SK-N-SH treated with all-trans-retinoic acid at 6 μM for 48 hours (cell line): ENCODE measurements at regions not wholly inside any gene's neighbourhood (a gene's known extent, or its start where the extent isn't known, plus 50 kb on each side); places are given as distances from the start of the nearest gene placed in this dataset.

Experiments used
- ATAC-seq: fragments of 200-7000 bp; cut with Tn5 transposase; 3 replicates; pipeline ENCODE4 v1.9.1; 2020; ENCODE audit warnings: mild to moderate bottlenecking, moderate library complexity
- ARNTL ChIP-seq: fragments of 450-650 bp; formaldehyde crosslinking; IDR thresholded peaks from 2 replicates; pipeline ENCODE4 v1.5.0; 2020; ENCODE audit warnings: low read depth, mild to moderate bottlenecking, moderate library complexity, borderline replicate concordance
- CSDC2 ChIP-seq: fragments of 250-450 bp; sonication (Bioruptor Pico); IDR thresholded peaks from 2 replicates; pipeline ENCODE4 v1.5.0; 2020; ENCODE audit warnings: mild to moderate bottlenecking, moderate library complexity
- GLIS3 ChIP-seq: fragments of 250-450 bp; sonication (Bioruptor Pico); IDR thresholded peaks from 2 replicates; pipeline ENCODE4 v1.5.0; 2020; ENCODE audit warnings: mild to moderate bottlenecking, moderate library complexity
- ISL1 ChIP-seq: fragments of 250-450 bp; sonication (Bioruptor Pico); IDR thresholded peaks from 2 replicates; pipeline ENCODE4 v2.1.2; 2022; ENCODE audit warnings: mild to moderate bottlenecking, moderate library complexity
- OSR1 ChIP-seq: fragments of 250-450 bp; sonication (Bioruptor Pico); IDR thresholded peaks from 2 replicates; pipeline ENCODE4 v1.8.0; 2022; ENCODE audit warnings: moderate library complexity, mild to moderate bottlenecking, inconsistent platforms
- PPARA ChIP-seq: fragments of 250-450 bp; sonication (Bioruptor Pico); IDR thresholded peaks from 2 replicates; pipeline ENCODE4 v1.5.0; 2020; ENCODE audit warnings: mild to moderate bottlenecking, borderline replicate concordance
- RARB ChIP-seq: fragments of 250-450 bp; sonication (Bioruptor Pico); IDR thresholded peaks from 2 replicates; pipeline ENCODE4 v1.8.0; 2021; ENCODE audit warnings: mild to moderate bottlenecking, moderate library complexity
- SNAI2 ChIP-seq: fragments of 250-450 bp; sonication (Bioruptor Pico); IDR thresholded peaks from 2 replicates; pipeline ENCODE4 v1.5.0; 2020; ENCODE audit warnings: mild to moderate bottlenecking, moderate library complexity
- TOX ChIP-seq: fragments of 250-450 bp; sonication (Bioruptor Pico); IDR thresholded peaks from 2 replicates; pipeline ENCODE4 v1.8.0; 2021; ENCODE audit warnings: mild to moderate bottlenecking, moderate library complexity, borderline replicate concordance
- ZFP3 ChIP-seq: fragments of 250-450 bp; sonication (Bioruptor Pico); IDR thresholded peaks from 2 replicates; pipeline ENCODE4 v1.5.0; 2020; ENCODE audit warnings: mild to moderate bottlenecking, moderate library complexity
- ZFP30 ChIP-seq: fragments of 450-650 bp; formaldehyde crosslinking; IDR thresholded peaks from 2 replicates; pipeline ENCODE4 v1.5.0; 2022; ENCODE audit warnings: mild to moderate bottlenecking, moderate library complexity
- ZNF565 ChIP-seq: fragments of 450-650 bp; formaldehyde crosslinking; conservative IDR thresholded peaks from 2 replicates; pipeline ENCODE4 v1.5.0; 2020; ENCODE audit warnings: low read depth, mild to moderate bottlenecking, moderate library complexity
- ZNF70 ChIP-seq: fragments of 450-650 bp; formaldehyde crosslinking; IDR thresholded peaks from 2 replicates; pipeline ENCODE4 v1.5.0; 2020; ENCODE audit warnings: mild to moderate bottlenecking, moderate library complexity
- ZNF8 ChIP-seq: fragments of 450-650 bp; formaldehyde crosslinking; IDR thresholded peaks from 2 replicates; pipeline ENCODE4 v1.5.0; 2020; ENCODE audit warnings: mild to moderate bottlenecking, moderate library complexity
- TF ChIP-seq, protein P1 (sequence below): fragments of 250-450 bp; sonication (Bioruptor Pico); IDR thresholded peaks from 2 replicates; pipeline ENCODE4 v1.8.0; 2021; ENCODE audit warnings: low read depth, mild to moderate bottlenecking, moderate library complexity, borderline replicate concordance
- TF ChIP-seq, protein P2 (sequence below): fragments of 250-450 bp; sonication (Bioruptor Pico); IDR thresholded peaks from 2 replicates; pipeline ENCODE4 v1.5.0; 2020; ENCODE audit warnings: mild to moderate bottlenecking, moderate library complexity
- TF ChIP-seq, protein P3 (sequence below): fragments of 250-450 bp; sonication (Bioruptor Pico); IDR thresholded peaks from 2 replicates; pipeline ENCODE4 v1.5.1; 2021; ENCODE audit warnings: mild to moderate bottlenecking, moderate library complexity
- TF ChIP-seq, protein P4 (sequence below): fragments of 250-450 bp; sonication (Bioruptor Pico); IDR thresholded peaks from 2 replicates; pipeline ENCODE4 v1.5.1; 2020; ENCODE audit warnings: low read depth, mild to moderate bottlenecking, moderate library complexity
- TF ChIP-seq, protein P5 (sequence below): fragments of 250-450 bp; sonication (Bioruptor Pico); IDR thresholded peaks from 2 replicates; pipeline ENCODE4 v1.8.0; 2020; ENCODE audit warnings: mild to moderate bottlenecking, moderate library complexity, borderline replicate concordance

DNA sequence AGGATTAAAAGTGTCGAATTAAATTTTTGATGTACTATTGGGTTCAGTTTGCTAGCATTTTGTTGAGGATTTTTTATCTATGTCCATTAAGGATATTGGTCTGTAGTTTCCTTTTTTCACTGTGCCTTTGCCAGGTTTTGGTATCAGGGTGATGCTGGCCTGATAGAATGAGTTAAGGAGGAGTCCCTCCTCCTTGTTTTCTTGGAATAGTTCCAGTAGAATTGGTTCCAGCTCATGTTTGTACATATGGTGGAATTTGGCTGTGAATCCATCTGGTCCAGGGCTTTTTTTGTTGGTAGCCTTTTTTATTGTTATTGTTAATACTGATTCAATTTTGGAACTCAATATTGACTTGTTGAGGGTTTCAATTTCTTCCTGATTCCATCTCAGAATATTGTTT lies 141.8 kb downstream of the SIM1 start:
- no peak for ATAC-seq
- TF ChIP-seq TOX (CRISPR knock-in tag) (no peak), OSR1 (CRISPR knock-in tag) (no peak), GLIS3 (CRISPR knock-in tag) (no peak), ZFP30 (CRISPR knock-in tag) (no peak), ZNF70 (no peak), ARNTL (CRISPR knock-in tag) (no peak), RARB (CRISPR knock-in tag) (no peak)
- TF ChIP-seq, protein P1, sequence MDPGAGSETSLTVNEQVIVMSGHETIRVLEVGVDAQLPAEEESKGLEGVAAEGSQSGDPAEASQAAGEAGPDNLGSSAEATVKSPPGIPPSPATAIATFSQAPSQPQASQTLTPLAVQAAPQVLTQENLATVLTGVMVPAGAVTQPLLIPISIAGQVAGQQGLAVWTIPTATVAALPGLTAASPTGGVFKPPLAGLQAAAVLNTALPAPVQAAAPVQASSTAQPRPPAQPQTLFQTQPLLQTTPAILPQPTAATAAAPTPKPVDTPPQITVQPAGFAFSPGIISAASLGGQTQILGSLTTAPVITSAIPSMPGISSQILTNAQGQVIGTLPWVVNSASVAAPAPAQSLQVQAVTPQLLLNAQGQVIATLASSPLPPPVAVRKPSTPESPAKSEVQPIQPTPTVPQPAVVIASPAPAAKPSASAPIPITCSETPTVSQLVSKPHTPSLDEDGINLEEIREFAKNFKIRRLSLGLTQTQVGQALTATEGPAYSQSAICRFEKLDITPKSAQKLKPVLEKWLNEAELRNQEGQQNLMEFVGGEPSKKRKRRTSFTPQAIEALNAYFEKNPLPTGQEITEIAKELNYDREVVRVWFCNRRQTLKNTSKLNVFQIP, result no peak
- TF ChIP-seq, protein P2, sequence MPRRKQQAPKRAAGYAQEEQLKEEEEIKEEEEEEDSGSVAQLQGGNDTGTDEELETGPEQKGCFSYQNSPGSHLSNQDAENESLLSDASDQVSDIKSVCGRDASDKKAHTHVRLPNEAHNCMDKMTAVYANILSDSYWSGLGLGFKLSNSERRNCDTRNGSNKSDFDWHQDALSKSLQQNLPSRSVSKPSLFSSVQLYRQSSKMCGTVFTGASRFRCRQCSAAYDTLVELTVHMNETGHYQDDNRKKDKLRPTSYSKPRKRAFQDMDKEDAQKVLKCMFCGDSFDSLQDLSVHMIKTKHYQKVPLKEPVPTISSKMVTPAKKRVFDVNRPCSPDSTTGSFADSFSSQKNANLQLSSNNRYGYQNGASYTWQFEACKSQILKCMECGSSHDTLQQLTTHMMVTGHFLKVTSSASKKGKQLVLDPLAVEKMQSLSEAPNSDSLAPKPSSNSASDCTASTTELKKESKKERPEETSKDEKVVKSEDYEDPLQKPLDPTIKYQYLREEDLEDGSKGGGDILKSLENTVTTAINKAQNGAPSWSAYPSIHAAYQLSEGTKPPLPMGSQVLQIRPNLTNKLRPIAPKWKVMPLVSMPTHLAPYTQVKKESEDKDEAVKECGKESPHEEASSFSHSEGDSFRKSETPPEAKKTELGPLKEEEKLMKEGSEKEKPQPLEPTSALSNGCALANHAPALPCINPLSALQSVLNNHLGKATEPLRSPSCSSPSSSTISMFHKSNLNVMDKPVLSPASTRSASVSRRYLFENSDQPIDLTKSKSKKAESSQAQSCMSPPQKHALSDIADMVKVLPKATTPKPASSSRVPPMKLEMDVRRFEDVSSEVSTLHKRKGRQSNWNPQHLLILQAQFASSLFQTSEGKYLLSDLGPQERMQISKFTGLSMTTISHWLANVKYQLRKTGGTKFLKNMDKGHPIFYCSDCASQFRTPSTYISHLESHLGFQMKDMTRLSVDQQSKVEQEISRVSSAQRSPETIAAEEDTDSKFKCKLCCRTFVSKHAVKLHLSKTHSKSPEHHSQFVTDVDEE (CRISPR knock-in tag), result no peak
- TF ChIP-seq, protein P3, sequence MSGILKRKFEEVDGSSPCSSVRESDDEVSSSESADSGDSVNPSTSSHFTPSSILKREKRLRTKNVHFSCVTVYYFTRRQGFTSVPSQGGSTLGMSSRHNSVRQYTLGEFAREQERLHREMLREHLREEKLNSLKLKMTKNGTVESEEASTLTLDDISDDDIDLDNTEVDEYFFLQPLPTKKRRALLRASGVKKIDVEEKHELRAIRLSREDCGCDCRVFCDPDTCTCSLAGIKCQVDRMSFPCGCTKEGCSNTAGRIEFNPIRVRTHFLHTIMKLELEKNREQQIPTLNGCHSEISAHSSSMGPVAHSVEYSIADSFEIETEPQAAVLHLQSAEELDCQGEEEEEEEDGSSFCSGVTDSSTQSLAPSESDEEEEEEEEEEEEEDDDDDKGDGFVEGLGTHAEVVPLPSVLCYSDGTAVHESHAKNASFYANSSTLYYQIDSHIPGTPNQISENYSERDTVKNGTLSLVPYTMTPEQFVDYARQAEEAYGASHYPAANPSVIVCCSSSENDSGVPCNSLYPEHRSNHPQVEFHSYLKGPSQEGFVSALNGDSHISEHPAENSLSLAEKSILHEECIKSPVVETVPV, result no peak
- TF ChIP-seq, all 23 proteins: peak for 0

DNA sequence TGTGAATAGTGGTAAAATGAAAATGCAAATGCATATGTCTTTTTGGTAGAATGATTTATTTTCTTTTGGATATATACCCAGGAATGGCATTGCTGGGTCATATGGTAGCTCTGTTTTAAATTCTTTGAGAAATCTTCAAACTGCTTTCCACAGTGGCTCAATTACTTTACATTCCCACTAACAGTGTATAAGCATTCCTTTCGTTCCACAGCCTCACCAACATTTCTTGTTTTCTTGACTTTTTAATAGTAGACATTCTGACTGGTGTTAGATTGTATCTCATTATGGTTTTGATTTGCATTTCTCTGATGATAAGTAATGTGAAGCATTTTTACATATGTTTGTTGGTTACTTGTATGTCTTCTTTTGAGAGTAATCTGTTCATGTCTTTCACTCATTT lies 144.0 kb downstream of the SIM1 start:
- no peak for TF ChIP-seq OSR1 (CRISPR knock-in tag)
- TF ChIP-seq ZFP30 (CRISPR knock-in tag), result no peak
- TF ChIP-seq, protein P4, sequence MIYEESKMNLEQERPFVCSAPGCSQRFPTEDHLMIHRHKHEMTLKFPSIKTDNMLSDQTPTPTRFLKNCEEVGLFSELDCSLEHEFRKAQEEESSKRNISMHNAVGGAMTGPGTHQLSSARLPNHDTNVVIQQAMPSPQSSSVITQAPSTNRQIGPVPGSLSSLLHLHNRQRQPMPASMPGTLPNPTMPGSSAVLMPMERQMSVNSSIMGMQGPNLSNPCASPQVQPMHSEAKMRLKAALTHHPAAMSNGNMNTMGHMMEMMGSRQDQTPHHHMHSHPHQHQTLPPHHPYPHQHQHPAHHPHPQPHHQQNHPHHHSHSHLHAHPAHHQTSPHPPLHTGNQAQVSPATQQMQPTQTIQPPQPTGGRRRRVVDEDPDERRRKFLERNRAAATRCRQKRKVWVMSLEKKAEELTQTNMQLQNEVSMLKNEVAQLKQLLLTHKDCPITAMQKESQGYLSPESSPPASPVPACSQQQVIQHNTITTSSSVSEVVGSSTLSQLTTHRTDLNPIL, result no peak
- TF ChIP-seq RARB (CRISPR knock-in tag), result no peak
- TF ChIP-seq ZFP3 (CRISPR knock-in tag), result no peak
- no peak for TF ChIP-seq PPARA (CRISPR knock-in tag)
- no peak for TF ChIP-seq CSDC2 (CRISPR knock-in tag)
- no peak for TF ChIP-seq TOX (CRISPR knock-in tag)
- TF ChIP-seq, protein P5, sequence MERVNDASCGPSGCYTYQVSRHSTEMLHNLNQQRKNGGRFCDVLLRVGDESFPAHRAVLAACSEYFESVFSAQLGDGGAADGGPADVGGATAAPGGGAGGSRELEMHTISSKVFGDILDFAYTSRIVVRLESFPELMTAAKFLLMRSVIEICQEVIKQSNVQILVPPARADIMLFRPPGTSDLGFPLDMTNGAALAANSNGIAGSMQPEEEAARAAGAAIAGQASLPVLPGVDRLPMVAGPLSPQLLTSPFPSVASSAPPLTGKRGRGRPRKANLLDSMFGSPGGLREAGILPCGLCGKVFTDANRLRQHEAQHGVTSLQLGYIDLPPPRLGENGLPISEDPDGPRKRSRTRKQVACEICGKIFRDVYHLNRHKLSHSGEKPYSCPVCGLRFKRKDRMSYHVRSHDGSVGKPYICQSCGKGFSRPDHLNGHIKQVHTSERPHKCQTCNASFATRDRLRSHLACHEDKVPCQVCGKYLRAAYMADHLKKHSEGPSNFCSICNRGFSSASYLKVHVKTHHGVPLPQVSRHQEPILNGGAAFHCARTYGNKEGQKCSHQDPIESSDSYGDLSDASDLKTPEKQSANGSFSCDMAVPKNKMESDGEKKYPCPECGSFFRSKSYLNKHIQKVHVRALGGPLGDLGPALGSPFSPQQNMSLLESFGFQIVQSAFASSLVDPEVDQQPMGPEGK, result no peak
- no peak for TF ChIP-seq ZNF8 (CRISPR knock-in tag)
- no peak for TF ChIP-seq ZNF565 (CRISPR knock-in tag)
- no peak for ATAC-seq

DNA sequence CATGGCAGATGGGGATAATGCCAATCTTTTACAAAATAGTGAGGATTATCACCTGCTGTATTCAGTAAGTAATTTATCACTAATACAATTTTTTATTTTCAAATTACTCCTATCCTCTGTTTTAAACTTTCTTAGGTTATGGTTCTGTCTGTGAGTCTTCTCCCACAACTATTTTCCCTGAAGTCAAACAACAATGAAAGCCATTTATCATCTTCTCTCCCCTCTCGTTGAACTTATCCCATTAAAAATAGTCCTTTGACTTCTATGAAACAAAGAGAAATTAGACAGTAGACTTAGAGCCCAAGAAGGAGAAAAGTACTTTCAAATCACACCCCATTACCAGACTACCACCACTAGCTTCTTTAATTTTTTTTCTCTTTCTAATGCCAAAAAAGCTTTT lies 147.7 kb downstream of the SIM1 start:
- ATAC-seq, result no peak
- no peak for TF ChIP-seq ISL1 (CRISPR knock-in tag)
- no peak for TF ChIP-seq ZNF565 (CRISPR knock-in tag)
- TF ChIP-seq, protein P1, result no peak
- TF ChIP-seq, all 23 proteins: peak for 0

DNA sequence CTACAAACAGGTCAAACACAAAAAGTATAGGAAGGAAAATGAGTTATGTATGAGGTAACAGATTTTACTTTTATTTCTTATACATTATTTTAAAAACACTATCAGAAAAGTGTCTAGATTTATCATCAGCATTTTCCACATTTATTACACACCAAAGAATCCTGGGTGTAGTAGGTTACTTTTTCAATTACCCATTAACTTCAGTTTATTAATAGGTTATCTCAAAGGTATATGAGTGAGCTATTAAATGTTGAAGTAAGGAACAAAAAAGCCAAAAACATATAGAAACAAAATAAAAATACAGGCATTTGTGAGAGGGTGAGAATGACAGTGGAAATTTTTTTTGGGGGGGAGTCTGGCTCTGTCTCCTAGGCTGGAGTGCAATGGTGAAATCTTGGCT lies 150.5 kb downstream of the SIM1 start:
- TF ChIP-seq OSR1 (CRISPR knock-in tag) (no peak), PPARA (CRISPR knock-in tag) (no peak), CSDC2 (CRISPR knock-in tag) (no peak), ARNTL (CRISPR knock-in tag) (no peak), RARB (CRISPR knock-in tag) (no peak), GLIS3 (CRISPR knock-in tag) (no peak), SNAI2 (no peak)
- TF ChIP-seq, protein P1, result no peak
- TF ChIP-seq, protein P5, result no peak
- no peak for ATAC-seq
